Activated naive CD4-positive, alpha-beta T cell treated with Interleukin-2 at 50 U/mL for 16 hours (primary cell): ENCODE measurements at regions not wholly inside any gene's neighbourhood (a gene's known extent, or its start where the extent isn't known, plus 50 kb on each side); places are given as distances from the start of the nearest gene placed in this dataset.

Source experiments
- DNase-seq: peaks from one replicate; pipeline ENCODE4 v3.0.0-alpha.2; 2020

DNA sequence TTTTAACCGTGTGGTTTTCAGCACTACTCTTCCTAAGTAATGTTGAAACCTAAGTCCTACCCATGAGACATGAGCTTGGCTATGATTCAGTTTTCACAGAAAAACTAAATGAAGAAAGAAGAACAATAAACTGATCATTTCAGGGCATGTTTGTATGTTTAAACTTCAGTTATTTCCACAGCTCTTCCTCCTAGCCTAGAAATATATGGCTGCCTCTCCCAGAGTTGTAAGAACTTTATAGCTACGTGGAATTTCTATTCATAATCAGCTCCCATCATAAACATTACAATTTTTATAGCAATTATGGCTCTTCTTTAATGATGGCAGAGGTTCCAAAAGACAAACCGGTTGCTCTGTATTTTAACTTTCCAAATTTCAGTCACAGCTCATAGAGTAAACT is 314.7 kb upstream of the ADAMTSL1 start:
- no peak for DNase-seq

DNA sequence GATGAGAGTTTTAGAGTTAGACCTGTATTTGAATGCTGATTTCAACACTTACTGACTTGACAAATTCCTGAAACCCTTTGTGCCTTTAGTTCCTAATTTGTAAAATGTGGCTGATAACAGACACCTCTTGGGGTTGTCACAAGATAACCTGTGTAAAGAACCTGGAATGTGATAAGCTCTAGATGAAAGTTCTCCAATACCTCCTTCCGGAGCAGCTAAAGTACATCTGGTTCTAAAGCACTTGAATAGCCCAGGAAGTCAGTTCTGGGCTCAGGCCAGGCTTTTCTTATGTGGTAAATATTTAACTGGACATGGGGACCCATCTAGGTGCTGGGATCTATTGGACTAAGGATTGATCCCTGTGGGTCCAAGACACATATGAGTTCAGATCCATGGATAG is 310.8 kb upstream of the ADAMTSL1 start:
- no peak for DNase-seq

- DNase-seq, result no peak
These were observed 306.2 kb upstream of the ADAMTSL1 start for GRCh38 chr9:18167733-18168132.

- DNase-seq, result no peak
These were observed 300.0 kb upstream of the ADAMTSL1 start for GRCh38 chr9:18173923-18174322.

DNA sequence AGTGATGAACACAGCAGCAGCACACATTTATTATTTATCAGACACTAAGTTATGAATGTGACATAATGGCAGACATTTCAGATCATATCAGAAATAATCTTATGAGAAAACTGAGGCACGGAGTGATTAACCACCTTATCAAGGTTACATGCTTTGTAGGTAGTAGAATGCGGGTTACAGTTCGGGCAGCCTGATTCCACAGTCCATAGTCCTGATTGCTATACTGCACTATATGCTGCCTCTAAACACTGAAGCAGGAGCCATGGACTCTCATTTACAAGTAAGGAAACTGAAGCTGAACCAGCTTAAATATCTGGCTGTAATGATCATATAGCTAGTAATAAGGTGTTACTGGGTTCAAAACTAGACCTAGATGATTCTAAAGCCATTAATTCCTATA is 291.3 kb upstream of the ADAMTSL1 start:
- no peak for DNase-seq

- no peak for DNase-seq
These were observed 290.0 kb upstream of the ADAMTSL1 start for GRCh38 chr9:18183974-18184373.

- no peak for DNase-seq
These were observed 289.6 kb upstream of the ADAMTSL1 start for GRCh38 chr9:18184401-18184800.

DNA sequence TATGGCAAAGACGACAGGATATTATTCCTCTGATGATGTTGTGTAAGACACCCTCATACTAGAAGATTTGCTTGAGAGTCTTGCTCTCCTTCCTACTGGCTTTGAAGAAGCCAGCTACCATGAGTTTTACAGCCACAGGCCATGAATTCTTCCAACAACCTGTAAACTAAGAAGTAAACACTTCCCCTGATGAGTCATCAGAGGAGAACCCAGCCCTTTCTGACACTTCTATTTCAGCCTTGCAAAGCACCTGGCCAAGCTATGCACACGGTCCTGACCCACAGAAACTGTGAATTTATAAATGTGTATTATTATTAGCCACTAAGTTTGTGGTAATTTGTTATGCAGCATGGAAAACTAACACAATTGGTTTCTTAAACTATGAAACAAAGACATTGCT is 288.8 kb upstream of the ADAMTSL1 start:
- no peak for DNase-seq

DNA sequence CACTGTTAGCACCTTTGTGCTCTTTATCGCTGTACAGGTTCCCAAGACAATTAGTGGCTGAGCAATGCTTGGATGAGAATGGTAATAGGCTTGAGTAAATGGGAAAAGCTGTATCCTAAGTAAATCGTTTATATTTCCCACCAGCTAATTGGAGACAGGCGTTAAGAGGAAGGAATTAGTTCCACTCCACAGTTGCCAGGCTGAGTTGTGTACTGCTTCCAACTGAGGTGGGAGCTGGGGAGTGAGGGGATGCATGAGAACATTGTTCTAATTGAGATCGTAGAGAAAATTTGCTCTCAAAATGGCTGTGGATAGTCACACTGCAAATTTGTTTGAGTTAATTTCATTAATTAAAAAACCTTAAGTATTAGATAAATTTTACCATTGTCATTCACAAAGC is 285.0 kb upstream of the ADAMTSL1 start:
- no peak for DNase-seq

DNA sequence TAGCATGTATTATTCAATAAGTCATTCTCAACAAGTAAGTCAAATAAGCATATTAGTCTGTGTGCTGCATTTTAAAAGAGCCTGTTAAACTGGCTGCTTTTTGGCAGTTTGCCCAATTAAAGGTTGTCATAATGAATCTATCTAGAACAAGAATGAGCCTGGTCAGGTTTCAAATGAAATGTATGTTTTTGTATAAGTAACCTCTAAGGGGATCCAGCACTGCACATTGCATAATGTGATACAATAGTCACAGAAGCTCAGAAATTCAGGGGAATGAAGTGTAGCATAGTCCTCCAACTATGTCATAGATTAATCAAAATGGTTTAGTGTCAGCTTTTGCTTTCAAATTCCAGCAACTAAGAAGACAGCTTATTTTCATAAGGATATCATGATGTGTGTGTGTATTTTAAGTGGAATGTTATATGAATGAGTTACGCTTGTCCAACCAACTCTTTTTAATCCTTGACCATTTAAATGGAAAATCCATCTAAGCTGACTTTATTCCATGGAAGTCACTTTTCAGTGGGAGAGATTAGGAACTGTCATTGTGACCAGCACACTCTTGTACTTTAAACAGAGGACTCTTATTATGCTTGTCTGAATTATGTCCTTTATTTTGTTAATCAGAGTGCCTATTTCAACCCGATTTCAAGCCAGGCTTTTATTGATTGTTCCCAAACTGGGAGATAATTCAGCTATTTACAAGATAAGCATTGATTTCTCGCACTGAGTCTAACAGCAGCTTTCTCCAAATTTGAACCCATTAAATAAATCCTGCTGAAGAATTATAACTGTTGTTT is 283.9 kb upstream of the ADAMTSL1 start:
- no peak for DNase-seq

DNA sequence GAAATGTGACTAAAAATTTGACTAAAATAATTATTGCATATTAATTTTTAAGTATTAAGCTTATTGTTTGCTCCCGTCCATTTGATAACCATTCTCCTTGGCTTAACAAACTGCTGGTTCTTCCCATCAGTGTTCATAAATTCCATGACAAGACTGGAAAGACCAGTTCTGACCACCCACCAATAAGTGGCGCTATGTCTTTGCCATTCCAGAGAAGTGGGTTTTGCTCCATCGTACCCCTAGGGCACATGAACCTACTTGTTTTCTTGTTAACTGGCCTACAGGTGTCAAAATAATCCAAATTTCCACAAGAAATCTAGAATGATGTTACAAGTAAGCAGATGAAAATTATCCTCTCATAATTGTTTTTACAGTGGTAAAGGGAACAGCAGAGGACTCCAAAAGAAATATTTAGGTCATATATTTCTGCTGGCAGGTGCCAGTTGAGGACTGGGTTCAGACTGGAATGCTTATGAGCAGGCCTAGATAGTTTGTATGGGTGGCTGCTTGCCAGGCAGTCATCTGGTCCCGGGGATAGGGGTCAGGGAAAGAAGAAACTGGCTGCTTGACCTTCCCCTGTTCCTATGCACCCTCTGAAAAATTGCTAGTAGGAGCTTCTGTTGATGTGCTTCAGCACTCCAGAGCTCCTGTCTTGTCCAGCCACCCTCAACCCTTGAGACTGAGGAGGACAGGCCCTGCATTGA is 283.1 kb upstream of the ADAMTSL1 start:
- no peak for DNase-seq

DNA sequence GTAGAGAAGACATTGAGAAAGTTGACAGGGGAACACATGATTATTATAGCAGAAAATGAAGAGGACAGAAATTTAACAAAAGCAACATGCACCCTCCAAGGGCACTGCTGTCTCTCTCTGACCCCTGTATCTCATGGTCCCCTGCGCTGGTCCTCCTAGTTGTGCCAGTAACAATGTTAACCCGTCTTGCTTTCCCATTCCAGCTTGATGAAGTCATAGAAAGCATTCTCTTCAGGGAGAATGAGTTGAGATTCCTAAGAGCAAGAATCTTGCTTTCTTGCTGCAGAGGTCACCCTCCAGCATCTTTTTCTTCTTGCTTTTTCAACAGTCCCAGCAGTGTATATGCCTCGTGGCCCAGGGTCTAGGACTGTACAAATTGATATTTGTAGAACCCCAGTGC is 279.6 kb upstream of the ADAMTSL1 start:
- no peak for DNase-seq

DNA sequence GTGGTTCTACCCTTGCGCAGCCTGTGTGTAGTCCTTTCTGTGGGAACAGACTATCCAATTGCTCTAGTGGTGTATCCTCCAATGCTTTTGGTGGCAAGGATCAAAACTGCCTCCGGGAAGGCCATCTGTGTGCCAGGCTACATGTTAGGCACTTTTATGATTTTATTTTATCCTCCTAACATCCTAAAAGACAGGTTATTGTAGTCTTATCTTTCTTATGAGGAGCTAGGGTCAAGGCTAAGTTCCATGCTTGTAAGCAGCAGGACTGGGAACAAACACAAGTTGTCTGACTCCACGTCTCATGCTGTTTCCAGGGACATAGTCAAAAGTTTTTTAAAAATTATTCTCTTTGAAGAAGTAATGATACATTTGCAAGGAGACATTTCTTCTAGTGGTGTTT is 278.7 kb upstream of the ADAMTSL1 start:
- DNase-seq, result no peak

DNA sequence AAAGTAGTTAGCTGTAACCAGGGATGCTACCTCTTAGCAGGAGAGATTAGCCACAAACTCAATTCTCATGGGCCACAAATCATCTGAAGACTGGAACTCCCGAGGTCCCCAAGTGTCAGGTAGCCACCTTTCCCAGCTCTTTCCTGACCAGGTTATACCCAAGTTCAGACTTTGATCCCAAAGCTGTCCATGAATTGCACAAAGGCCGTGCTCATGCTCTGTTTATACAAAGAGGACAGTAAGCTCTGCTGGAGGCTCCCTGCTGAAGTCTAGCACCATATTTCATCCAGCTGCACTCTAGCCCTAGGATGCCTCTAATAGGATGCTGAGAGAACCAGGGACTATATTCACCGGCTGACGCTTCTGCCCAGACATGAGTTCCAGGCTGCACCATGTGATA is 271.0 kb upstream of the ADAMTSL1 start:
- no peak for DNase-seq

- no peak for DNase-seq
These were observed 266.2 kb upstream of the ADAMTSL1 start for GRCh38 chr9:18207735-18208134.

- no peak for DNase-seq
These were observed 265.5 kb upstream of the ADAMTSL1 start for GRCh38 chr9:18208166-18209059.

GRCh38 chr9:18215626-18216025 is 258.3 kb upstream of the ADAMTSL1 start:
- DNase-seq, result no peak

- DNase-seq, result no peak
These were observed 257.6 kb upstream of the ADAMTSL1 start for GRCh38 chr9:18216376-18216775.

- DNase-seq, result no peak
These were observed 245.9 kb upstream of the ADAMTSL1 start for GRCh38 chr9:18228101-18228500.

DNA sequence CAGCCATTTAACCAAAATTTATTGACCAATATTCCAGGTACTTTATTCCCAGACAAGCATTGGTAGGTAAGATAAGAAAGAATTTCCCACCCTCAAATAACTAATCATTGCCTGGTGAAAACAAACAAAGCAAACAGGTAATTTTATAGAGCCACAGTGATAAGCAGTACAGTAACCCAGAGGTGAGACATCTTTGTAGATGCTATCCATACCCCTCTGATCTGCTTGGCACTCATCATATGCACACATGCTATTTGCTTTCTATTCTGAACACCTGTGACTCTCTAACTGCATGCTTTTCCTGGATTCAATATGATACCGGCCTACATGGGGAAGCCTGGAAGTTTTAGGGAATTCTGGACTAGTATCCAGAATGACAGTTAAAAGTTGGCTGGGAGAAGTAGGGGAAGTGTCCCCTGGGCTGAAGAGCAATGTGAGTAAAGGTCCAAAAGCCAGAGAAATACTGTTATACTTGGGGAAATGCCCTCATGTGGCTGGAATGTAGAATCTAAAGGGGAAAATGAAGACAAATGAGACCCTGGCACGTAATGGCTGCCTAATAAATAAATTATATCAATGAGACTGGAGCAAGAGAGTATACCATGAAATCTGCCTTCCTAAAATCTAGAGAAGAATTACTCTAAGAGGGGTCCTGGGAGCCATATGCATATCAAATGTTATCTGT is 243.8 kb upstream of the ADAMTSL1 start:
- no peak for DNase-seq

GRCh38 chr9:18233311-18233710 is 240.6 kb upstream of the ADAMTSL1 start:
- DNase-seq, result no peak

- no peak for DNase-seq
These were observed 240.0 kb upstream of the ADAMTSL1 start for GRCh38 chr9:18233776-18234445.
